ENCODE measurements at regions not wholly inside any gene's neighbourhood (a gene's known extent, or its start where the extent isn't known, plus 50 kb on each side); places are given as distances from the start of the nearest gene placed in this dataset.

GRCh38 chr2:226649871-226650660, 149.6 kb downstream of the IRS1 start (continued):
- no peak for TF ChIP-seq THAP7 (CRISPR knock-in tag; IDR thresholded peaks at IDR 0.05)
- TF ChIP-seq ATRX (CRISPR knock-in tag; IDR thresholded peaks at IDR 0.05; ENCODE audit: borderline replicate concordance) = no peak
- TF ChIP-seq ZNF251 (CRISPR knock-in tag; IDR thresholded peaks at IDR 0.05) = no peak
- no peak for TF ChIP-seq BATF2 (CRISPR knock-in tag; IDR thresholded peaks at IDR 0.05)
- TF ChIP-seq ZSCAN29 (CRISPR knock-in tag; conservative IDR thresholded peaks at IDR 0.05) = no peak; the same call in 1 of the 2 replicates
- TF ChIP-seq EED (CRISPR knock-in tag; IDR thresholded peaks at IDR 0.05) = no peak
- TF ChIP-seq DDIT3 (CRISPR knock-in tag; IDR thresholded peaks at IDR 0.05) = no peak
- TF ChIP-seq GPBP1L1 (CRISPR knock-in tag; IDR thresholded peaks at IDR 0.05) = no peak
- TF ChIP-seq PHF8 (CRISPR knock-in tag; IDR thresholded peaks at IDR 0.05) = peak; percentile 36; the same call in 1 of the 2 replicates
- 0 out of 2 replicates have a peak, but pooled peaks have one; percentile 62 for TF ChIP-seq MZF1 (CRISPR knock-in tag; IDR thresholded peaks at IDR 0.05; ENCODE audit: borderline replicate concordance)
- peak; percentile 89 for TF ChIP-seq RARA (CRISPR knock-in tag; IDR thresholded peaks at IDR 0.05)
- TF ChIP-seq ZNF33B (CRISPR knock-in tag; IDR thresholded peaks at IDR 0.05) = no peak
- no peak for TF ChIP-seq SCMH1 (CRISPR knock-in tag; IDR thresholded peaks at IDR 0.05; ENCODE audit: borderline replicate concordance)
- TF ChIP-seq ZNF383 (CRISPR knock-in tag; IDR thresholded peaks at IDR 0.05; ENCODE audit: borderline replicate concordance) = no peak; the same call in 1 of the 2 replicates
- TF ChIP-seq POLR2AphosphoS2 (IDR thresholded peaks at IDR 0.05; ENCODE audit: low read depth, low read length) = no peak
- TF ChIP-seq ZNF724P (CRISPR knock-in tag; IDR thresholded peaks at IDR 0.05; ENCODE audit: borderline replicate concordance) = no peak; the same call in 1 of the 2 replicates
- no peak for TF ChIP-seq ZNF326 (CRISPR knock-in tag; IDR thresholded peaks at IDR 0.05; ENCODE audit: borderline replicate concordance)
- TF ChIP-seq ATAD3A (CRISPR knock-in tag; IDR thresholded peaks at IDR 0.05) = no peak
- TF ChIP-seq KMT2A (CRISPR knock-in tag; IDR thresholded peaks at IDR 0.05) = no peak
- TF ChIP-seq MLLT10 (CRISPR knock-in tag; IDR thresholded peaks at IDR 0.05) = no peak
- no peak for TF ChIP-seq PAX8 (CRISPR knock-in tag; IDR thresholded peaks at IDR 0.05; ENCODE audit: borderline replicate concordance)
- TF ChIP-seq ZNF883 (CRISPR knock-in tag; IDR thresholded peaks at IDR 0.05; ENCODE audit: not compliant biosample characterization) = peak; percentile 23
- TF ChIP-seq NR3C1 (CRISPR knock-in tag; IDR thresholded peaks at IDR 0.05) = no peak
- no peak for TF ChIP-seq HMGA1 (CRISPR knock-in tag; conservative IDR thresholded peaks at IDR 0.05)
- TF ChIP-seq ARID5B (CRISPR knock-in tag; IDR thresholded peaks at IDR 0.05) = peak; percentile 98
